ENCODE measurements at regions not wholly inside any gene's neighbourhood (a gene's known extent, or its start where the extent isn't known, plus 50 kb on each side); places are given as distances from the start of the nearest gene placed in this dataset.
A peak's percentile ranks its signal among the peaks of the same experiment; 100 is the strongest.

DNA sequence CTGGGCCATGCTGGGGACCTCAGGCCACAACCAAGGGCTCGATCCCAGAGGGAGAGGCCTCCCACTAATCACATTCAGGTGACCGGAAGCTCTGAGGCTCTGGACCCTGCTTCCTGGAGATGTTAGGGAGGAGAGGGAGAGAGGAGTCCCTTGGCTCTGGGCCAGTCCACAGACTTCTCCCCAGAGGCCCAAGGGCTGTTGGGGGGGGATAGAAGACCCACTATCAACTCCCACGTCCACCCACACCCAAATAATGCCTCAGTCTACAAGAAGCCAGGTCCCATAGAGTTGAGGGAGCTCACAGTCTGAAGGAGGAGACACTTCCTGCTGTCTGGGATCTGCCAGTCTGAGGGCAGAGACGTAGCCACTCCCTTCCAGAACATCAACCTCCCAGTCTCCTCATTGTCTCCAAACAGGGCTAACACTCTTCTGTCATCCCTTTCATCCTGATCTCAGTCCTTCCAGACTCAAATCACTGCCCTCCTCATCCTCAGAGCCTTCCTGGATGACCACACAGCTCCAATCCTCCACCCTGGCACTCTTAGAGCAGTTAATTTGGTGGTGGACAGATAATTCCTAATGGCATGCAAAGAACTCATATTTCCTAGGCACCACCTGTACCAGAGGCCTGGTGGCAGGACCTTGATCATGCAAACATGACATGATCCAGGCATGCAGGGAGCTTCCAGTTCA lies 69.9 kb downstream of the MRPL14 start:
- no peaks in the 10 kb centered on the region for H3K9me3 ChIP-seq
- peaks cover 23 to 63% (median 33%) of the 10 kb centered on the region in 4 donors for H3K4me1 ChIP-seq
- no peaks in the 10 kb centered on the region for H3K27me3 ChIP-seq
- H3K36me3 ChIP-seq, result no peaks in the 10 kb centered on the region
- 66 to 76% (median 69%) methylated on average over 4 of the region's 4 CpGs for WGBS, 5 donors
- H3K27ac ChIP-seq, result peak overlapping the region in 4 of 5 donors; percentile 76 to 83 (median 80)
- H3K4me3 ChIP-seq, result no peak overlapping the region
- intact Hi-C loops (cut with DNase I; ENCODE audit: low total_unique reads), result no loop called here
- no peak for DNase-seq
- TF ChIP-seq POLR2A (IDR thresholded peaks at IDR 0.05) (no peak), EP300 (IDR thresholded peaks at IDR 0.05) (no peak)

DNA sequence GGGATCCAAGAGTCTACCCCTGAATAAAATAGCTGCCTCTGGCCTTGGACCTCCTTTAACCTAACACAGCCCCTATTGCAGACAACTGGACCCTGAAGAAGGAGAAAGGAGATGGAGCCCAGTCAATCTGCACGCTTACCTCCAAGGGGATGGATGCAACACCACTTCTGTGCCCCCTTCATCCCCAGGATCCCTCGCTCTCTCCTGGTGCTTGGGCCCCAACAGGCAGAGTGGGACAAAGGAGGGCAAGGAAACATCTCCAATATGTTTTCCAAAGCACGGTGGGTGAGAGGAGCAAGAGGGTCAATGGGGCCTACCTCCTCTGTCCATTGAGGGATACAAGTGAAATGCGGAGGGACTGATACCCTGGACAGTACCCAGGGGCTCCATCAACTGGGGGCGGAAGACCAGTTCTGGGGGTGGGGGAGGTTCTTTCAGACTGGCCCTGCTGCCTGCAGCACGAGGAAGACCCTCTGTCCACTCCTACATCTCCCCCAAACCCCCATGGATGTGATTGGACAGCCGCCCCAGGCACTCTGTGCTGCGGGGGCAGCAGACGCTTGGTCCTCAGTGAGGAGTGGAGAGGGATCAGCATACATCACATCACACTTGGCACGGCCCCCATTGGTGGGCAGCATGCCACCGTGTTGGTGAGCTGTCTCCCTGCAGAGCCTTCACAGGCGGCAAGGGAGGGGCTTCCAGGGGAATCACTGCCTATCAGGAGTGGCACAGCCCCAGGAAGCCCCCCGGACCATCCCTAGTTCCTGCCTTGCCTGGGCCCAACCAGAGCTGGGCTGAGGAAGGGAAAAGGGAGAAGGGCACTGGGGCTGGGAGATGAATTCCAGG lies 70.6 kb downstream of the MRPL14 start:
- TF ChIP-seq EP300 (IDR thresholded peaks at IDR 0.05) (no peak), POLR2AphosphoS5 (IDR thresholded peaks at IDR 0.05) (no peak), POLR2A (IDR thresholded peaks at IDR 0.05) (no peak)
- TF ChIP-seq, protein P1, sequence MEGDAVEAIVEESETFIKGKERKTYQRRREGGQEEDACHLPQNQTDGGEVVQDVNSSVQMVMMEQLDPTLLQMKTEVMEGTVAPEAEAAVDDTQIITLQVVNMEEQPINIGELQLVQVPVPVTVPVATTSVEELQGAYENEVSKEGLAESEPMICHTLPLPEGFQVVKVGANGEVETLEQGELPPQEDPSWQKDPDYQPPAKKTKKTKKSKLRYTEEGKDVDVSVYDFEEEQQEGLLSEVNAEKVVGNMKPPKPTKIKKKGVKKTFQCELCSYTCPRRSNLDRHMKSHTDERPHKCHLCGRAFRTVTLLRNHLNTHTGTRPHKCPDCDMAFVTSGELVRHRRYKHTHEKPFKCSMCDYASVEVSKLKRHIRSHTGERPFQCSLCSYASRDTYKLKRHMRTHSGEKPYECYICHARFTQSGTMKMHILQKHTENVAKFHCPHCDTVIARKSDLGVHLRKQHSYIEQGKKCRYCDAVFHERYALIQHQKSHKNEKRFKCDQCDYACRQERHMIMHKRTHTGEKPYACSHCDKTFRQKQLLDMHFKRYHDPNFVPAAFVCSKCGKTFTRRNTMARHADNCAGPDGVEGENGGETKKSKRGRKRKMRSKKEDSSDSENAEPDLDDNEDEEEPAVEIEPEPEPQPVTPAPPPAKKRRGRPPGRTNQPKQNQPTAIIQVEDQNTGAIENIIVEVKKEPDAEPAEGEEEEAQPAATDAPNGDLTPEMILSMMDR (IDR thresholded peaks at IDR 0.05), result no peak
- no peak overlapping the region for H3K4me3 ChIP-seq
- DNase-seq, result peak in 1 of 2 donors; percentile 89
- no peaks in the 10 kb centered on the region for H3K36me3 ChIP-seq
- peak overlapping the region in 3 of 5 donors; percentile 76 to 83 (median 81) for H3K27ac ChIP-seq
- peaks cover 24 to 63% (median 39%) of the 10 kb centered on the region in 4 donors for H3K4me1 ChIP-seq
- intact Hi-C loops (cut with DNase I; ENCODE audit: low total_unique reads), result no loop called here
- no peaks in the 10 kb centered on the region for H3K9me3 ChIP-seq
- no peaks in the 10 kb centered on the region for H3K27me3 ChIP-seq
- 74 to 85% (median 82%) methylated on average over 9 to 13 of the region's 13 CpGs for WGBS, 5 donors

- intact Hi-C loops (cut with DNase I; ENCODE audit: low total_unique reads), result no loop called here
- Histone ChIP-seq H3K4me3 (no peak overlapping the region), H3K4me1 (peaks cover 40 to 70% (median 56%) of the 10 kb centered on the region in 4 donors), H3K9me3 (no peaks in the 10 kb centered on the region), H3K36me3 (no peaks in the 10 kb centered on the region), H3K27me3 (no peaks in the 10 kb centered on the region), H3K27ac (peak overlapping the region in 1 of 5 donors; percentile 20)
- TF ChIP-seq, protein P1 (IDR thresholded peaks at IDR 0.05), result no peak
- TF ChIP-seq POLR2A (IDR thresholded peaks at IDR 0.05), result no peak
- TF ChIP-seq EP300 (IDR thresholded peaks at IDR 0.05), result no peak
- TF ChIP-seq POLR2AphosphoS5 (IDR thresholded peaks at IDR 0.05), result no peak
- no peak for DNase-seq
- 71 to 87% (median 74%) methylated on average over 8 of the region's 8 CpGs for WGBS, 5 donors
These were observed 72.3 kb downstream of the MRPL14 start for GRCh38 chr6:44054721-44055559.

GRCh38 chr6:44053760-44054556 lies 73.3 kb downstream of the MRPL14 start:
- Histone ChIP-seq H3K9me3 (no peaks in the 10 kb centered on the region), H3K27ac (peak overlapping the region in 1 of 5 donors; percentile 26), H3K4me1 (peaks cover 44 to 71% (median 60%) of the 10 kb centered on the region in 4 donors), H3K27me3 (no peaks in the 10 kb centered on the region), H3K4me3 (no peak overlapping the region), H3K36me3 (no peaks in the 10 kb centered on the region)
- no peak for TF ChIP-seq EP300 (IDR thresholded peaks at IDR 0.05)
- no peak for TF ChIP-seq POLR2A (IDR thresholded peaks at IDR 0.05)
- no peak for TF ChIP-seq POLR2AphosphoS5 (IDR thresholded peaks at IDR 0.05)
- TF ChIP-seq, protein P1 (IDR thresholded peaks at IDR 0.05), result no peak
- no peak for DNase-seq
- intact Hi-C loops (cut with DNase I; ENCODE audit: low total_unique reads), result no loop called here
- 70 to 79% (median 78%) methylated on average over 11 of the region's 11 CpGs for WGBS, 5 donors
